ENCODE measurements at regions not wholly inside any gene's neighbourhood (a gene's known extent, or its start where the extent isn't known, plus 50 kb on each side); places are given as distances from the start of the nearest gene placed in this dataset.

DNA sequence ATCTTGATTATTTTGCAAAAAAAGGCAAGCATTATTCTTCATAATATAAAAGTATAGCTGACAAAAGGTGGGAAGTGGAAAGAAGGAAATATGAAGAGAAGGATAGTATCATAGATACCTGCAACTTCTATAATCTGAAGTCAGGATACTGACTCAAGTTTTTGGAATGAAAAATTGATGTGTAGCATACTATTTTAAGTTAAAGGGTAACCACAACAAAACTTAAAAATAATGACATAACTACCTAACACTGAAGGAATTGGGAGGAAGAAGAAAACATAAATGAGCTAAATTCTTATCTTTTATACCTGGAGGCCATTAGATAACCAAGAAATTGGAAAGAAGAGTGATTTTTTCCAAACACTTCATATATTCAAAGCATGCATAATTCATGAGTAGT lies 51.8 kb upstream of the TLE1 start:
- TF ChIP-seq, protein P1, sequence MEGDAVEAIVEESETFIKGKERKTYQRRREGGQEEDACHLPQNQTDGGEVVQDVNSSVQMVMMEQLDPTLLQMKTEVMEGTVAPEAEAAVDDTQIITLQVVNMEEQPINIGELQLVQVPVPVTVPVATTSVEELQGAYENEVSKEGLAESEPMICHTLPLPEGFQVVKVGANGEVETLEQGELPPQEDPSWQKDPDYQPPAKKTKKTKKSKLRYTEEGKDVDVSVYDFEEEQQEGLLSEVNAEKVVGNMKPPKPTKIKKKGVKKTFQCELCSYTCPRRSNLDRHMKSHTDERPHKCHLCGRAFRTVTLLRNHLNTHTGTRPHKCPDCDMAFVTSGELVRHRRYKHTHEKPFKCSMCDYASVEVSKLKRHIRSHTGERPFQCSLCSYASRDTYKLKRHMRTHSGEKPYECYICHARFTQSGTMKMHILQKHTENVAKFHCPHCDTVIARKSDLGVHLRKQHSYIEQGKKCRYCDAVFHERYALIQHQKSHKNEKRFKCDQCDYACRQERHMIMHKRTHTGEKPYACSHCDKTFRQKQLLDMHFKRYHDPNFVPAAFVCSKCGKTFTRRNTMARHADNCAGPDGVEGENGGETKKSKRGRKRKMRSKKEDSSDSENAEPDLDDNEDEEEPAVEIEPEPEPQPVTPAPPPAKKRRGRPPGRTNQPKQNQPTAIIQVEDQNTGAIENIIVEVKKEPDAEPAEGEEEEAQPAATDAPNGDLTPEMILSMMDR (conservative IDR thresholded peaks at IDR 0.05; ENCODE audit: low read length) = no peak
- TF ChIP-seq EZH2phosphoT487 (IDR thresholded peaks at IDR 0.05; ENCODE audit: borderline replicate concordance) = no peak

All from Loucy (cell line).